HG03095 (cell line): ENCODE measurements at regions not wholly inside any gene's neighbourhood (a gene's known extent, or its start where the extent isn't known, plus 50 kb on each side); places are given as distances from the start of the nearest gene placed in this dataset.
"Not testable (repeated sequence)": the region's sequence is repeated elsewhere in the genome, so short reads cannot be mapped to it uniquely, and the experiment has no call there.

Experiments
- ATAC-seq: cut with Tn5 transposase; IDR thresholded peaks from one replicate; pipeline ENCODE4 v1.9.1; 2021; ENCODE audit warnings: moderate library complexity; ENCODE audit not compliant: unreplicated experiment

- no peak for ATAC-seq
Observed at GRCh38 chr6:82783587-82784236, 281.9 kb downstream of the UBE3D start.

- no peak for ATAC-seq
Observed at GRCh38 chr6:82785206-82785605, 280.4 kb downstream of the UBE3D start.

- no peak for ATAC-seq
Observed at GRCh38 chr6:82786248-82786647, 279.4 kb downstream of the UBE3D start.

- no peak for ATAC-seq
Observed at GRCh38 chr6:82795940-82796339, 269.7 kb downstream of the UBE3D start.

GRCh38 chr6:82801083-82801482 lies 264.6 kb downstream of the UBE3D start:
- ATAC-seq: no peak

GRCh38 chr6:82816243-82816642 lies 249.4 kb downstream of the UBE3D start:
- not testable (repeated sequence) for ATAC-seq

GRCh38 chr6:82818727-82819126 lies 246.9 kb downstream of the UBE3D start:
- ATAC-seq: no peak

GRCh38 chr6:82823361-82823760 lies 242.3 kb downstream of the UBE3D start:
- no peak for ATAC-seq

- no peak for ATAC-seq
Observed at GRCh38 chr6:82832811-82833210, 232.8 kb downstream of the UBE3D start.

GRCh38 chr6:82833481-82833880 lies 232.2 kb downstream of the UBE3D start:
- ATAC-seq: no peak

- no peak for ATAC-seq
Observed at GRCh38 chr6:82836022-82836575, 229.5 kb downstream of the UBE3D start.

GRCh38 chr6:82840571-82840970 lies 225.1 kb downstream of the UBE3D start:
- ATAC-seq: no peak

- ATAC-seq: no peak
Observed at GRCh38 chr6:82841309-82841708, 224.3 kb downstream of the UBE3D start.
